ENCODE measurements at regions not wholly inside any gene's neighbourhood (a gene's known extent, or its start where the extent isn't known, plus 50 kb on each side); places are given as distances from the start of the nearest gene placed in this dataset.
"Not testable (repeated sequence)": the region's sequence is repeated elsewhere in the genome, so short reads cannot be mapped to it uniquely, and the experiment has no call there.

- no peaks in the 10 kb centered on the region for H3K36me3 Mint-ChIP-seq (ENCODE audit: low read depth)
- TF ChIP-seq CTCF (IDR thresholded peaks at IDR 0.05; ENCODE audit: unreplicated experiment in 3 of 3): no peak
- H3K27ac Mint-ChIP-seq: no peak overlapping the region
- H3K4me3 Mint-ChIP-seq: no peak overlapping the region
- no peaks in the 10 kb centered on the region for H3K27me3 Mint-ChIP-seq (ENCODE audit: low read depth)
- H3K9me3 Mint-ChIP-seq: peaks cover 7% of the 10 kb centered on the region
- peaks cover 23% of the 10 kb centered on the region for H3K4me1 Mint-ChIP-seq
Measured at GRCh38 chr2:203623096-203623495, 83.3 kb upstream of the CD28 start.

GRCh38 chr2:203623661-203624060, 82.8 kb upstream of the CD28 start:
- H3K27ac Mint-ChIP-seq: no peak overlapping the region
- H3K9me3 Mint-ChIP-seq: peaks cover 7% of the 10 kb centered on the region

GRCh38 chr2:203625701-203626100, 80.7 kb upstream of the CD28 start:
- Mint-ChIP-seq H3K9me3 (peaks cover 5% of the 10 kb centered on the region), H3K36me3 (ENCODE audit: low read depth) (no peaks in the 10 kb centered on the region), H3K4me3 (no peak overlapping the region), H3K27me3 (ENCODE audit: low read depth) (no peaks in the 10 kb centered on the region), H3K4me1 (peaks cover 32% of the 10 kb centered on the region), H3K27ac (peak overlapping the region; percentile 59 to 95 (median 82))
- no peak for TF ChIP-seq CTCF (IDR thresholded peaks at IDR 0.05; ENCODE audit: unreplicated experiment in 3 of 3)

More at GRCh38 chr2:203623661-203624060, 82.8 kb upstream of the CD28 start:
- H3K4me3 Mint-ChIP-seq: no peak overlapping the region
- H3K36me3 Mint-ChIP-seq (ENCODE audit: low read depth): no peaks in the 10 kb centered on the region
- no peak for TF ChIP-seq CTCF (IDR thresholded peaks at IDR 0.05; ENCODE audit: unreplicated experiment in 3 of 3)
- peaks cover 23% of the 10 kb centered on the region for H3K4me1 Mint-ChIP-seq
- H3K27me3 Mint-ChIP-seq (ENCODE audit: low read depth): no peaks in the 10 kb centered on the region

- not testable (repeated sequence) for H3K9me3 Mint-ChIP-seq; H3K36me3 Mint-ChIP-seq (ENCODE audit: low read depth); H3K4me3 Mint-ChIP-seq; H3K27me3 Mint-ChIP-seq (ENCODE audit: low read depth)
- H3K4me1 Mint-ChIP-seq: peaks cover 36% of the 10 kb centered on the region
- peak overlapping the region; percentile 59 to 95 (median 82) for H3K27ac Mint-ChIP-seq
Measured at GRCh38 chr2:203626247-203626646, 80.2 kb upstream of the CD28 start.

GRCh38 chr2:203626952-203627681, 79.3 kb upstream of the CD28 start:
- Mint-ChIP-seq H3K4me1 (peaks cover 38% of the 10 kb centered on the region), H3K9me3 (no peaks in the 10 kb centered on the region), H3K27me3 (ENCODE audit: low read depth) (no peaks in the 10 kb centered on the region), H3K4me3 (no peak overlapping the region), H3K36me3 (ENCODE audit: low read depth) (no peaks in the 10 kb centered on the region), H3K27ac (peak overlapping the region; percentile 75 to 89 (median 82))
- no peak for TF ChIP-seq CTCF (IDR thresholded peaks at IDR 0.05; ENCODE audit: unreplicated experiment in 3 of 3)

GRCh38 chr2:203629699-203630098, 76.7 kb upstream of the CD28 start:
- no peak for TF ChIP-seq CTCF (IDR thresholded peaks at IDR 0.05; ENCODE audit: unreplicated experiment in 3 of 3)
- Mint-ChIP-seq H3K4me3 (no peak overlapping the region), H3K4me1 (peaks cover 38% of the 10 kb centered on the region), H3K36me3 (ENCODE audit: low read depth) (no peaks in the 10 kb centered on the region), H3K27me3 (ENCODE audit: low read depth) (no peaks in the 10 kb centered on the region), H3K9me3 (no peaks in the 10 kb centered on the region), H3K27ac (no peak overlapping the region)
